Testis (tissue), 2 donors: ENCODE measurements at regions not wholly inside any gene's neighbourhood (a gene's known extent, or its start where the extent isn't known, plus 50 kb on each side); places are given as distances from the start of the nearest gene placed in this dataset.

ENCODE experiments used
- DNase-seq: peaks from one replicate; pipeline ENCODE4 v3.0.0-alpha.2; 2019
- H3K27ac ChIP-seq, 2 donors: fragments of 200-600 bp; sonication (generic); one replicate each; pipeline ENCODE4 v1.5.1; 2019
- H3K27me3 ChIP-seq: fragments of 200-600 bp; sonication (generic); one replicate; pipeline ENCODE4 v1.5.1; 2019
- H3K36me3 ChIP-seq: fragments of 200-600 bp; sonication (generic); one replicate; pipeline ENCODE4 v1.5.1; 2017; ENCODE audit warnings: low read depth; ENCODE audit errors: missing control alignments
- H3K4me1 ChIP-seq: fragments of 200-600 bp; sonication (generic); one replicate; pipeline ENCODE4 v1.5.1; 2019
- H3K4me3 ChIP-seq, 2 donors: fragments of 200-600 bp; sonication (generic); one replicate each; pipeline ENCODE4 v1.5.1; 2017 to 2019
- H3K9me3 ChIP-seq: fragments of 200-600 bp; sonication (generic); one replicate; pipeline ENCODE4 v1.5.1; 2017
- POLR2A ChIP-seq: fragments of 450-650 bp; IDR thresholded peaks from one replicate; pipeline ENCODE4 v1.6.1; 2017; ENCODE audit warnings: antibody characterized with exemption, mild to moderate bottlenecking, moderate library complexity
- WGBS, 2 donors: methylation state at CpG; one replicate each; pipeline ENCODE4 v1.1.5; 2018; 5-methylcytosine and 5-hydroxymethylcytosine counted together
- intact Hi-C: fragments of 100-400 bp; cut with DNase I; formaldehyde crosslinking; loops from one replicate; pipeline ENCODE4 v1.15.1; 2023; ENCODE audit warnings: low total_unique reads
- TF ChIP-seq, protein P1 (sequence below), 3 experiments: fragments of 450-650 bp in 2 of 3; fragments of 200-600 bp in 1 of 3; sonication (generic) in 1 of 3; IDR thresholded peaks; one replicate each; pipeline ENCODE4 v1.5.1; 2016 to 2019; ENCODE audit warnings: antibody characterized with exemption in 3 of 3, mild to moderate bottlenecking in 2 of 3, moderate library complexity in 1 of 3

- no peaks in the 10 kb centered on the region for H3K4me1 ChIP-seq
- intact Hi-C loops = no loop called here
- TF ChIP-seq POLR2A = no peak
- TF ChIP-seq, protein P1, sequence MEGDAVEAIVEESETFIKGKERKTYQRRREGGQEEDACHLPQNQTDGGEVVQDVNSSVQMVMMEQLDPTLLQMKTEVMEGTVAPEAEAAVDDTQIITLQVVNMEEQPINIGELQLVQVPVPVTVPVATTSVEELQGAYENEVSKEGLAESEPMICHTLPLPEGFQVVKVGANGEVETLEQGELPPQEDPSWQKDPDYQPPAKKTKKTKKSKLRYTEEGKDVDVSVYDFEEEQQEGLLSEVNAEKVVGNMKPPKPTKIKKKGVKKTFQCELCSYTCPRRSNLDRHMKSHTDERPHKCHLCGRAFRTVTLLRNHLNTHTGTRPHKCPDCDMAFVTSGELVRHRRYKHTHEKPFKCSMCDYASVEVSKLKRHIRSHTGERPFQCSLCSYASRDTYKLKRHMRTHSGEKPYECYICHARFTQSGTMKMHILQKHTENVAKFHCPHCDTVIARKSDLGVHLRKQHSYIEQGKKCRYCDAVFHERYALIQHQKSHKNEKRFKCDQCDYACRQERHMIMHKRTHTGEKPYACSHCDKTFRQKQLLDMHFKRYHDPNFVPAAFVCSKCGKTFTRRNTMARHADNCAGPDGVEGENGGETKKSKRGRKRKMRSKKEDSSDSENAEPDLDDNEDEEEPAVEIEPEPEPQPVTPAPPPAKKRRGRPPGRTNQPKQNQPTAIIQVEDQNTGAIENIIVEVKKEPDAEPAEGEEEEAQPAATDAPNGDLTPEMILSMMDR (IDR thresholded peaks at IDR 0.05) = no peak
- no peak for DNase-seq
- H3K9me3 ChIP-seq = no peaks in the 10 kb centered on the region
- no peak overlapping the region for H3K27ac ChIP-seq
- H3K4me3 ChIP-seq = no peak overlapping the region
- no peaks in the 10 kb centered on the region for H3K27me3 ChIP-seq
- WGBS, 2 donors = 84 to 90% methylated on average over 5 of the region's 5 CpGs
- H3K36me3 ChIP-seq = no peaks in the 10 kb centered on the region
Observed at GRCh38 chr4:86446996-86447395, 87.1 kb upstream of the MAPK10 start.

- Histone ChIP-seq H3K27ac (no peak overlapping the region), H3K4me1 (peaks cover 6% of the 10 kb centered on the region)
- 90 to 94% methylated on average over 9 of the region's 9 CpGs for WGBS, 2 donors
Observed at GRCh38 chr4:86448871-86449270, 89.0 kb upstream of the MAPK10 start.

GRCh38 chr4:86449746-86450588 lies 90.1 kb upstream of the MAPK10 start:
- intact Hi-C loops = no loop called here
- WGBS, 2 donors = 77 to 80% methylated on average over 5 of the region's 5 CpGs
- Histone ChIP-seq H3K9me3 (no peaks in the 10 kb centered on the region), H3K4me3 (no peak overlapping the region), H3K4me1 (peaks cover 6% of the 10 kb centered on the region), H3K27me3 (no peaks in the 10 kb centered on the region), H3K36me3 (no peaks in the 10 kb centered on the region), H3K27ac (no peak overlapping the region)
- no peak for TF ChIP-seq POLR2A
- TF ChIP-seq, protein P1 (IDR thresholded peaks at IDR 0.05) = no peak
- no peak for DNase-seq

More at GRCh38 chr4:86448871-86449270, 89.0 kb upstream of the MAPK10 start:
- TF ChIP-seq, protein P1 (IDR thresholded peaks at IDR 0.05) = no peak
- Histone ChIP-seq H3K4me3 (no peak overlapping the region), H3K36me3 (no peaks in the 10 kb centered on the region), H3K9me3 (no peaks in the 10 kb centered on the region), H3K27me3 (no peaks in the 10 kb centered on the region)
- no peak for DNase-seq
- intact Hi-C loops = no loop called here

DNA sequence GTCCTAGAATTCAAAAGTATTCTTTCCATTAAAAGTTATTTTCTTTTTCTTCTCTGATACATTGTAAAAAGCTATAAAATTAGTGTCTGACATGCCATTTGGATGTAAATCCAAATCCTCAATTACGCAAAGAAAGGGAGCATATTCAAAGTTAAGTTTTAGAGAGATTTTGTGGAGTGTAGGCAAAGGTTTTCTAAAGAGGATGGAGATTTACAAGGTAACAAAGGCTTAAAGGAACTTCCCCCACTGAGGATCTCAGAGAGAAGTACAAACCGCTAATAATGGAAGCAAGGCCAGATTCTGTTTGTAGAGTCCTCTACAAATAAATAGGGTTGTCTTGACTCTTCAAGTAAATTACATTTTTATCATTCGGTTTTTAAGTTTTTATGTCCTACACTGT lies 91.0 kb upstream of the MAPK10 start:
- no peak overlapping the region for H3K4me3 ChIP-seq

More for the DNA sequence above, 91.0 kb upstream of the MAPK10 start:
- peaks cover 6% of the 10 kb centered on the region for H3K4me1 ChIP-seq
- no peak overlapping the region for H3K27ac ChIP-seq
- TF ChIP-seq, protein P1 (IDR thresholded peaks at IDR 0.05) = no peak
- TF ChIP-seq POLR2A = no peak
- H3K9me3 ChIP-seq = no peaks in the 10 kb centered on the region
- intact Hi-C loops = no loop called here
- no peaks in the 10 kb centered on the region for H3K36me3 ChIP-seq
- DNase-seq = no peak
- H3K27me3 ChIP-seq = no peaks in the 10 kb centered on the region
- WGBS, 2 donors = 63 to 72% methylated on average over 3 of the region's 3 CpGs
